Astrocyte (in vitro differentiated cells and primary cell): ENCODE measurements at regions not wholly inside any gene's neighbourhood (a gene's known extent, or its start where the extent isn't known, plus 50 kb on each side); places are given as distances from the start of the nearest gene placed in this dataset.

Source experiments
- EZH2 ChIP-seq: IDR thresholded peaks from 2 replicates; pipeline ENCODE4 v1.6.1; 2012; ENCODE audit warnings: mild to moderate bottlenecking, low read length, inconsistent platforms; ENCODE audit not compliant: insufficient read depth
- TF ChIP-seq, protein P1 (sequence below): IDR thresholded peaks from 2 replicates; pipeline ENCODE4 v1.5.1; 2011; ENCODE audit warnings: low read depth, mild to moderate bottlenecking, inconsistent platforms, low read length, moderate library complexity; ENCODE audit not compliant: insufficient read depth

DNA sequence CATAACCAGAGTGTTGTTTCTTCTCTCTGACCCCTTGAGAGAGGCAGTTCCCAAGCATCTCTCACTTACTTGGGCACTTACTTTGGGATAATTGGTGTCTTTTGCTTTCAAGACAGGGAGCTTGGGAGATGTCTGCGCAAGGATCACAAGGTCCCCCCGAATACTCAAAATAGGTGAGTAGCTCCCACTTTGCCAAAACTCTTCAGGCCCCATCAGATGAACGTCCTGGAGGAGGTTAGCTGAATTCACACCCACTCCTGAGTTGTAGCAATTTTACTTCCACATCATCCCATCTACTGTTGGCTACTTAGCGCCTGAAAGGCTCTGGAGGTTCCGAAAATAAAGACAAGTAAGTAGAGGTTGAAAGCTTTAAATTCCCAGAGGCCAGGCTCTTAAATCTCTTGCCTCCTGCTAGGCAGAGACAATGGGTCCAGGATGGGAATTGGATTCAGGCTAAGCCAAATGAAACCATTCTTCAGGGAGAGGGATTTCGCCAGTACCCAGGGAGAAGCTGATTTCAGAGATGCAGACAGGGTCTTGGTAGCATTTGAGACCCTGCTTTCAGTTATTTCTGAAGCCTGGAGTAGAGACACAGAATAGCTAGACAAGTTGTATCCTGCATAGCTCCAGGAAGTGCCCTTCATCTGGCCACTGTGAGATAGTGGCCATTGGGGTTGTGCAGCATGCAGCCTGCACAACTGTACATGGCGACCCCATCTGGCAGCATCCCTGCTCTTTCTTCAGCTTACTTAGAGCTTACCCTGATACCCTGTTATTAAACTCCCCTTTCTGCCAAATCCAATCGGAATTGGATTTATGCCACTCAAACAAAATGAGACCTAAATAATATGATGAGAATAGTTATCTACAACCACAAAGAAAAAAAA, 60.1 kb downstream of the BOD1 start:
- no peak for TF ChIP-seq EZH2
- TF ChIP-seq, protein P1, sequence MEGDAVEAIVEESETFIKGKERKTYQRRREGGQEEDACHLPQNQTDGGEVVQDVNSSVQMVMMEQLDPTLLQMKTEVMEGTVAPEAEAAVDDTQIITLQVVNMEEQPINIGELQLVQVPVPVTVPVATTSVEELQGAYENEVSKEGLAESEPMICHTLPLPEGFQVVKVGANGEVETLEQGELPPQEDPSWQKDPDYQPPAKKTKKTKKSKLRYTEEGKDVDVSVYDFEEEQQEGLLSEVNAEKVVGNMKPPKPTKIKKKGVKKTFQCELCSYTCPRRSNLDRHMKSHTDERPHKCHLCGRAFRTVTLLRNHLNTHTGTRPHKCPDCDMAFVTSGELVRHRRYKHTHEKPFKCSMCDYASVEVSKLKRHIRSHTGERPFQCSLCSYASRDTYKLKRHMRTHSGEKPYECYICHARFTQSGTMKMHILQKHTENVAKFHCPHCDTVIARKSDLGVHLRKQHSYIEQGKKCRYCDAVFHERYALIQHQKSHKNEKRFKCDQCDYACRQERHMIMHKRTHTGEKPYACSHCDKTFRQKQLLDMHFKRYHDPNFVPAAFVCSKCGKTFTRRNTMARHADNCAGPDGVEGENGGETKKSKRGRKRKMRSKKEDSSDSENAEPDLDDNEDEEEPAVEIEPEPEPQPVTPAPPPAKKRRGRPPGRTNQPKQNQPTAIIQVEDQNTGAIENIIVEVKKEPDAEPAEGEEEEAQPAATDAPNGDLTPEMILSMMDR, result no peak
